GM21367 (cell line): ENCODE measurements at regions not wholly inside any gene's neighbourhood (a gene's known extent, or its start where the extent isn't known, plus 50 kb on each side); places are given as distances from the start of the nearest gene placed in this dataset.
"Not testable (repeated sequence)": the region's sequence is repeated elsewhere in the genome, so short reads cannot be mapped to it uniquely, and the experiment has no call there.

ENCODE experiments used
- ATAC-seq: cut with Tn5 transposase; IDR thresholded peaks from one replicate; pipeline ENCODE4 v1.9.1; 2021; ENCODE audit not compliant: unreplicated experiment

- ATAC-seq, result no peak
Measured at GRCh38 chr14:28284546-28285300, 481.9 kb upstream of the FOXG1 start.

- ATAC-seq, result no peak
Measured at GRCh38 chr14:28294834-28295440, 471.6 kb upstream of the FOXG1 start.

DNA sequence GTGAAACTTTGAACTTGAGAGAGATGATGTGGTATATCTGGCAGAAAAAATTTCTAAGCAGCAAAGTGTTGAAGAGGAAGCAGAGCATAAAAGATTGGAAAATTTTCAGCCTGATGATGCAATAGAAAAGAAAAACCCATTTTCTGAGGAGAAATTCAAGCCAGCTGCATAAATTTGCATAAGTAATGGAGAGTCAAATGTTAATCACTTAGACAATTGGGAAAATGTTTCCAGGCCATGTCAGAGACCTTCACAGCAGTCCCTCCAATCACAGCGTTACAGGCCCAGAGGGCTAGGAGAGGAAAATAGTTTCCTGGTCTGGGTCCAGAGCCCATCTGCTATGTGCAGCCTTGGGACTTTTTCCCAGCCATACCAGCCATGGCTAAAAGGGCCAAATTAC, 469.0 kb upstream of the FOXG1 start:
- ATAC-seq, result no peak

GRCh38 chr14:28298156-28298555, 468.4 kb upstream of the FOXG1 start:
- no peak for ATAC-seq

- no peak for ATAC-seq
Measured at GRCh38 chr14:28299227-28299626, 467.4 kb upstream of the FOXG1 start.

DNA sequence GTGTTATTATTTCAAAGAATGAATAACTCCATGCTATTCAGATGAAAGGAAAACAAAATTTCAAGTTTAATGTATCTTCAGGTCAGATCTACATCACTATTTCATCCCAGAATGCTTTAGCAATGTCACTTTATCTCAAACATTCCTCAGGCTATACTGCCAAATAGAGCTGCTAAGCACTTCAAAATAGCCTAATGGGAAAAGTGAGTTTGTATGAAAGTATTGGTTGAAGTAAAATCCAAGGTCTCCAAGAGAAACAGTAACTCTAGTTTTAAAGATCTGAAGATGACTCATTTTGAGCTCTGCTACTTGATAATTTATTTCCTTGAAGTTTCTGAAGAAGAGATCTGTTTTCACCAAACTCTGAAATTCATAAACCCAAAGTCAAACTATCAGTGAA, 466.2 kb upstream of the FOXG1 start:
- no peak for ATAC-seq

- ATAC-seq, result no peak
Measured at GRCh38 chr14:28301179-28301578, 465.4 kb upstream of the FOXG1 start.

DNA sequence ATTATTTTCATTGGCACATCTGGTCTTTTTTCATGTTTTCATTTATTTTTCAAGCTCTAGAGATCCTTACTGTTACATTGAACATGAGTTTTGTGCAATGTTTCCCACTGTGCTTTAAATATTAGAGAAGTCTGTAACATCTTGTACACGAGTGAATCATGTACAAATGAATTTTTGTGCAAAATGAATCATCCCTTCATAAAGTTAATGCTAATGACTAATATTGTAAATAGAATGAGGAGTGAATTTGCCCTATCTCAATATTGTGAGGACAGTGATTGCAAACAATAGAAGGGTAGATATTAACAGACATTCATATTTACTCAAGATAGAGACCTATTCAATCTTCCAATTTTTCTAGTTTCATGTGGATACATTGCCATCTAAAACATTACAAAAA, 463.3 kb upstream of the FOXG1 start:
- no peak for ATAC-seq

- no peak for ATAC-seq
Measured at GRCh38 chr14:28305938-28306337, 460.6 kb upstream of the FOXG1 start.

DNA sequence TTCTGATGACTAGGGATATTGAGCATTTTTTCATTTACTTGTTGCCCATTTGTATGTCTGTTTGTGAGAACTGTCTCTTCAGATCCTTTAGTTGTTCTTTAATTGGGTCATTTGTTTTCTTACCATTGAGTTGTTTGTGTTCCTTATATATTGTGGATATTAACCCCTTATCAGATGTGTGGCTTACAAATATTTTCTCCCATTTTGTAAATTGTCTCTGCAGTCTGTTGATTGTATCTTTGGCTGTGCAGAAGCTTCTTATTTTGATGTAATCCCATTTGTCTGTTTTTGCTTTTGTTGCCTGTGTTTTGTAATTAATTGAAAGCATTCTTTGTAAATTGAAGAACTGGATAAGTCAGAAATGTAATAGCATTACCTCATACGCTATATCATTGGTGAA, 459.1 kb upstream of the FOXG1 start:
- no peak for ATAC-seq

GRCh38 chr14:28308734-28309133, 457.9 kb upstream of the FOXG1 start:
- ATAC-seq, result no peak

GRCh38 chr14:28317890-28318675, 448.5 kb upstream of the FOXG1 start:
- ATAC-seq, result not testable (repeated sequence)

DNA sequence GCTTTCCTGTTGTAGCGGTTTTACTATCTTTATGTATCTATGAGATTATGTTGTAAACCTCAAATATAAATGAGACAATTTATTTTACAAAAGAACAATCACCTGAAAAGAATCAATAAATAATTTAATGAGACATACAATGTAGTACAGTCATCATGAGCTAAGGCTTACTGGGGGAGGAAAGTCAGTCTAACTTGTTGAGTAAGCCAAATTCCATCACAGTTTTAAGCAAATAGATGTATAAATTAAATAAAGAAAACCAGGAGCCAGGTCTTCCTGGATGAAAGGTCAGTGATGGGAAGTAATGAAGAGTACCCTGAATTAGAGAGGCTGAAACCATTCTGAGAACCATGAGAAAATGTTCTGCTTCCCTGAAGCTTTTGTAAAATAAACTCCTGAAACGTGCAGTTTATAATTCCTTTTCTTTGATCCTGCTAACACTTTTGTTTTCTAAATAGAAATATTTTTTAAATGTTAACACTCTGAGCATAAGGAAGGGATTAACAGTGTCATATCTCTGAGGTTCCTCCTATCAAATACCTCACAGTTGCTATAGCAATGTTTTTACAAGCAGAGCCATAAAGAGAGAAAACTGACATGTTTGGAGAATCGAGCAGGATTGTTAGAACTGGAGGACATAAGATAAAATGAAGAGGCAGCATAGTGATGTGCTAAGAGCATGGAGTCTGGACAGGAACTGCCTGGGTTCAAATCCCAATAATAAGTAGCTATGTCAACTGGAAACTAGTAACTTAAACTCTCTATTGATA, 444.9 kb upstream of the FOXG1 start:
- no peak for ATAC-seq

GRCh38 chr14:28323366-28323765, 443.2 kb upstream of the FOXG1 start:
- no peak for ATAC-seq

GRCh38 chr14:28323951-28324741, 442.4 kb upstream of the FOXG1 start:
- no peak for ATAC-seq

GRCh38 chr14:28340816-28341215, 425.8 kb upstream of the FOXG1 start:
- no peak for ATAC-seq

DNA sequence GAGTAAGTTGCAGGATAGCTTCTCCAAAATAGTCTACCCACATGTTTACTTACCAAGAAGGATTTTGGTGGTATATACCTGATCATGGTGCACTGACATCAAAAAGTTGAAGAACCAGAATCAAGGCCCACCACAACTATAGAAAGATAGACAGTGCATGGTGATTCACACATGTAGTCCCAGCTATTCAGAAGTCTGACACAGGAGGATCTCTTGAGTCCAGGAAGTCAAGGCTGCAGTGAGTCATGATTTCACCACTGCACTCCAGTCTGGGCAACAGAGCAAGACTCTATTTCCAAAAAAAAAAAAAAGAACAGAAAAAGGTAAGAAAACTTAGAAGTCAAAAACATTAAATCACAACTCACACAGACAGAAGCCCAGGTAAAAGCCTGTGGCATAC, 422.2 kb upstream of the FOXG1 start:
- no peak for ATAC-seq

DNA sequence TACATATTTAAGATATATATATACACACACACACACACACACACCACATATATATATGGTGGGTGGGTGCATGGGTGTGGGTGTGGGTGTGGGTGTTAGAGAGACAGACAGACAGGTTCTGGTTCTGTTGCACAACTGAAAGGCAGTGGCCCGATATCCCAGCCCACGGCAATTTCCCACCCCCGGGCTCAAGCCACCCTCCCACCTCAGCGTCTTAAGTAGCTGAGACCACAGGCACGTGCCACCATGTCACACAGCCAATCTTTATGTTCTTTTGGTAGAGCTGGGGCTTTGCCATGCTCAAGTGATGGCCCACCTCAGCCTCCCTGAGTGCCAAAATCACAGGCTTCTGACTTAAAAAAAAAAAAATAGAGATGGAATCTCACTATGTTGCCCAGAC, 417.8 kb upstream of the FOXG1 start:
- no peak for ATAC-seq

- ATAC-seq, result no peak
Measured at GRCh38 chr14:28356819-28357218, 409.8 kb upstream of the FOXG1 start.

- ATAC-seq, result no peak
Measured at GRCh38 chr14:28361486-28361885, 405.1 kb upstream of the FOXG1 start.

GRCh38 chr14:28365510-28365909, 401.1 kb upstream of the FOXG1 start:
- no peak for ATAC-seq
